22Rv1 (cell line): ENCODE measurements at regions not wholly inside any gene's neighbourhood (a gene's known extent, or its start where the extent isn't known, plus 50 kb on each side); places are given as distances from the start of the nearest gene placed in this dataset.

Experiments used
- CTCF ChIP-seq: fragments of 450-650 bp; IDR thresholded peaks from 2 replicates; pipeline ENCODE4 v1.5.1; 2017; ENCODE audit warnings: mild to moderate bottlenecking
- ZFX ChIP-seq: fragments of 450-650 bp; IDR thresholded peaks from 2 replicates; pipeline ENCODE4 v1.6.1; 2017; ENCODE audit warnings: antibody characterized with exemption, borderline replicate concordance

- TF ChIP-seq CTCF (no peak), ZFX (no peak)
Measured at GRCh38 chr6:155974811-155975323, 519.2 kb upstream of the NOX3 start.
